ENCODE measurements at regions not wholly inside any gene's neighbourhood (a gene's known extent, or its start where the extent isn't known, plus 50 kb on each side); places are given as distances from the start of the nearest gene placed in this dataset.

GRCh38 chr3:77902675-77903074 lies 862.8 kb downstream of the ROBO2 start:
- Histone ChIP-seq H3K56ac (ENCODE audit: insufficient read length, low read depth, low read length) (no peak overlapping the region), H3K4me1 (ENCODE audit: insufficient read depth, low read length) (no peaks in the 10 kb centered on the region), H2AK5ac (ENCODE audit: insufficient read length, low read length) (no peak overlapping the region), H3K14ac (ENCODE audit: insufficient read depth, low read length) (no peak overlapping the region), H2BK5ac (ENCODE audit: insufficient read length, low read length) (no peak overlapping the region), H2BK20ac (ENCODE audit: low read depth, low read length, poor library complexity, severe bottlenecking) (no peak overlapping the region), H3T11ph (ENCODE audit: low read length) (no peak overlapping the region), H2BK12ac (ENCODE audit: insufficient read length, low read depth, low read length) (no peak overlapping the region), H4K8ac (replicated peaks; ENCODE audit: insufficient read length, low read depth, low read length) (no peak overlapping the region), H3K27me3 (ENCODE audit: insufficient read depth, low read length) (no peaks in the 10 kb centered on the region), H3K9me3 (ENCODE audit: control insufficient read depth, low read depth, low read length) (no peaks in the 10 kb centered on the region), H2AFZ (ENCODE audit: low read length) (no peak overlapping the region), H2BK15ac (ENCODE audit: low read depth, low read length) (no peak overlapping the region), H3K79me1 (ENCODE audit: insufficient read depth, low read depth, low read length, poor library complexity, severe bottlenecking) (no peaks in the 10 kb centered on the region), H2BK120ac (ENCODE audit: low read depth, low read length, poor library complexity, severe bottlenecking) (no peak overlapping the region), H4K5ac (ENCODE audit: insufficient read length, low read depth, low read length) (no peak overlapping the region), H3K23ac (ENCODE audit: insufficient read length, low read depth, low read length) (no peak overlapping the region), H4K20me1 (ENCODE audit: control insufficient read depth, insufficient read depth, insufficient read length) (no peaks in the 10 kb centered on the region), H3K4ac (ENCODE audit: low read depth, low read length) (no peak overlapping the region), H3K9ac (ENCODE audit: extremely low read depth, insufficient read length, low read length) (no peak overlapping the region), H3K27ac (ENCODE audit: insufficient read length, low read depth, low read length) (no peak overlapping the region), H3K23me2 (ENCODE audit: insufficient read length, low read depth, low read length, poor library complexity, severe bottlenecking) (no peaks in the 10 kb centered on the region), H3K4me2 (ENCODE audit: insufficient read depth, insufficient read length, low read length) (no peak overlapping the region), H3K79me2 (ENCODE audit: insufficient read depth, low read length) (no peaks in the 10 kb centered on the region), H4K91ac (ENCODE audit: insufficient read length, low read depth, low read length) (no peak overlapping the region), H3K18ac (ENCODE audit: insufficient read length, low read depth, low read length) (no peak overlapping the region)
- WGBS (ENCODE audit: extremely low coverage, insufficient read length, low lambda C conversion rate), result no CpG with 5 or more reads among the region's 1 CpG
- no peak overlapping the region for H3K27ac Mint-ChIP-seq
- H3K36me3 Mint-ChIP-seq (ENCODE audit: insufficient read depth in 1 of 3, low read depth in 3 of 3), result peaks cover 2 to 7% (median 3%) of the 10 kb centered on the region in 3 experiments
- H3K4me1 Mint-ChIP-seq, result no peaks in the 10 kb centered on the region
- no peak for DNase-seq
- no peak overlapping the region for H3K4me3 Mint-ChIP-seq
- H3K27me3 Mint-ChIP-seq (ENCODE audit: low read depth), result no peaks in the 10 kb centered on the region
- H3K9me3 Mint-ChIP-seq, result peaks cover 6 to 10% of the 10 kb centered on the region in 2 experiments; a peak in 4 of 5 replicates
- TF ChIP-seq CTCF (conservative IDR thresholded peaks at IDR 0.05), result no peak
